ENCODE measurements at regions not wholly inside any gene's neighbourhood (a gene's known extent, or its start where the extent isn't known, plus 50 kb on each side); places are given as distances from the start of the nearest gene placed in this dataset.
A peak's percentile ranks its signal among the peaks of the same experiment; 100 is the strongest.

DNA sequence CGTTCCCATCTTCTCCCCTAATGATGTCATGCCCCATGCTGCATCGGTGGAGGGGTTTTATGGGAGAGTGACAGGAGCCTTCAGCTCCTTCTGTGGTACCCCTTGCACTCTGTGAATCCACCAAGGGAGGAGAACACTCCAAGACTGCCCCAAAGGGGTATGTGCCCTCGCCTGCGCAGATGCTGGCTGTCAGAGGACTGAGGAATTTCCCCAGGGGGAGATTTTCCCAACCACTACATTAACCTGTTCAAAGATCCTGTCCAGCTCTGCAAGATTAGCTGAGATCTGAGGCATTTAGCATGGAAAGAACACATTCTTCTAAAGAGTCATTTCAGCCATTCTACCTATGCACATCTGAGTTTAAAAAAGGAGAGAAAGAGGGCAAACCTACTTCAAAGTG is 143.2 kb upstream of the ITGA6 start:
- H3K23ac ChIP-seq (ENCODE audit: insufficient read length) = no peak overlapping the region
- H3K4me1 ChIP-seq (replicated peaks in 1 of 4; ENCODE audit: control insufficient read depth in 3 of 4, insufficient read depth in 4 of 4, low read length in 3 of 4) = peaks cover 6 to 12% (median 9%) of the 10 kb centered on the region in 4 experiments
- H2BK120ac ChIP-seq (replicated peaks; ENCODE audit: low read depth, low read length) = no peak overlapping the region
- no peak overlapping the region for H3K9ac ChIP-seq (replicated peaks in 1 of 4; ENCODE audit: extremely low read depth in 1 of 4, low read depth in 3 of 4, low read length in 3 of 4)
- H3K4me3 ChIP-seq (ENCODE audit: extremely low read depth in 1 of 4, insufficient read depth in 2 of 4, low read depth in 3 of 4, low read length in 4 of 4) = no peak overlapping the region
- POLR2A ChIA-PET (ENCODE audit: partially characterized antibody) = interaction anchor here (1.2 to 1.4 kb wide), 3 partner anchors 13 to 146 kb away, joined by 3 to 4 read pairs (median 3); no protein-coding TSS in a partner anchor
- H3K14ac ChIP-seq (ENCODE audit: insufficient read length) = no peak overlapping the region
- peak overlapping the region; percentile 12 for H4K91ac ChIP-seq (replicated peaks; ENCODE audit: insufficient read length, low read length)
- H2BK5ac ChIP-seq (ENCODE audit: low read depth, low read length) = peak overlapping the region; percentile 35; the same call in 1 of the 2 replicates
- TF ChIP-seq CTBP2 (IDR thresholded peaks at IDR 0.05; ENCODE audit: borderline replicate concordance, insufficient read depth, insufficient read length, low read length) (no peak), HDAC6 (IDR thresholded peaks at IDR 0.05; ENCODE audit: low read depth, low read length) (no peak)
- no peak overlapping the region for H2AFZ ChIP-seq (ENCODE audit: low read length)
- no peak overlapping the region for H3K27ac ChIP-seq (ENCODE audit: low read depth, low read length)
- WGBS, 2 experiments (ENCODE audit: extremely low coverage in 1 of 2, insufficient coverage in 1 of 2, insufficient read length in 1 of 2, insufficient replicate concordance in 2 of 2, low coverage in 1 of 2, low lambda C conversion rate in 2 of 2, missing lambda C conversion rate in 1 of 2) = 92% methylated on average over 4 of the region's 4 CpGs; no CpG with 5 or more reads in 1 of the 2 experiments
- H3K4me2 ChIP-seq (ENCODE audit: insufficient read depth in 1 of 2, low read depth in 2 of 2, low read length in 2 of 2) = no peak overlapping the region
- H2BK20ac ChIP-seq (ENCODE audit: low read length) = no peak overlapping the region
- no peaks in the 10 kb centered on the region for H3K23me2 ChIP-seq (ENCODE audit: low read depth, low read length)
- H3K36me3 ChIP-seq (ENCODE audit: control insufficient read depth in 2 of 4, insufficient read depth in 4 of 4, low read length in 3 of 4) = no peaks in the 10 kb centered on the region
- H3K79me1 ChIP-seq (ENCODE audit: low read depth, low read length) = no peaks in the 10 kb centered on the region
- H3K56ac ChIP-seq (replicated peaks; ENCODE audit: insufficient read length, low read depth, low read length) = no peak overlapping the region
- no peak overlapping the region for H3K4ac ChIP-seq (replicated peaks; ENCODE audit: insufficient read length, low read depth, low read length)
- no peaks in the 10 kb centered on the region for H3K27me3 ChIP-seq (replicated peaks in 1 of 4; ENCODE audit: control insufficient read depth in 3 of 4, extremely low read depth in 1 of 4, insufficient read depth in 3 of 4, low read length in 3 of 4)
- DNase-seq (ENCODE audit: low read depth in 1 of 2, low spot score in 2 of 2) (no peak), FAIRE-seq (no peak)
- no peaks in the 10 kb centered on the region for H4K20me1 ChIP-seq (replicated peaks in 1 of 2; ENCODE audit: control insufficient read depth in 1 of 2, insufficient read depth in 2 of 2, low read length in 2 of 2)
- no peak overlapping the region for H4K8ac ChIP-seq (ENCODE audit: extremely low read depth, insufficient read depth, low read length)
- no peak overlapping the region for H2AK5ac ChIP-seq (ENCODE audit: low read depth, low read length)
- H3K79me2 ChIP-seq (ENCODE audit: control insufficient read depth in 1 of 2, insufficient read depth in 2 of 2, low read length in 2 of 2) = no peaks in the 10 kb centered on the region
- H3K9me3 ChIP-seq (ENCODE audit: insufficient read depth in 2 of 2, low read depth in 1 of 2, low read length in 1 of 2) = no peaks in the 10 kb centered on the region
- H3K18ac ChIP-seq (ENCODE audit: extremely low read depth, low read length) = no peak overlapping the region
- H2BK12ac ChIP-seq (ENCODE audit: low read depth, low read length) = peak overlapping the region; percentile 11; the same call in 1 of the 2 replicates
- no peak overlapping the region for H4K5ac ChIP-seq (ENCODE audit: insufficient read length, low read depth, low read length)
- CTCF ChIA-PET (ENCODE audit: partially characterized antibody) = interaction anchor here (1.0 to 2.3 kb wide), 8 partner anchors 8 to 138 kb away, joined by 3 to 12 read pairs (median 5); no protein-coding TSS in a partner anchor
- H2BK15ac ChIP-seq (ENCODE audit: low read length) = no peak overlapping the region
